CD1c-positive myeloid dendritic cell (primary cell): ENCODE measurements at regions not wholly inside any gene's neighbourhood (a gene's known extent, or its start where the extent isn't known, plus 50 kb on each side); places are given as distances from the start of the nearest gene placed in this dataset.
"Not testable (repeated sequence)": the region's sequence is repeated elsewhere in the genome, so short reads cannot be mapped to it uniquely, and the experiment has no call there.

Source experiments
- DNase-seq: peaks from one replicate; pipeline ENCODE4 v3.0.0-alpha.2; 2016; ENCODE audit errors: extremely low spot score

DNA sequence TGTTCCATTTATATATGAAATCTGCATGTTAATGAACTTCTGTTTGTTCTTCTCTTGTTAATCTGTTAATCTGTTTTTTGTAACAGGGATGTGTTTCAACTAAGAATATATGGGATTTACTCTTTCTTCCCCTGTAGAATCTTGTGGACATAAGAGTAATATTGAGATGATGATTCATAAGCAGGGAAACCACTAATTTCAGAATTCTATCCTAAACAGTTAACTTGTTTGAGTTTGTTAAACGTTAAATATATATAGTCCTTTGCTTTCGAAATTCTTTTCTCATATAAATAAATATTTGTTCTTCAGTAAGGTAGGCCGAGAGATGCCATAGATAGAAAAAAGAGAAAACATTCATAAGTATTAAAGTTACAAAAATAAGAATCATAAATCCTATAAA, 1052.2 kb upstream of the SPRY2 start:
- DNase-seq, result no peak

DNA sequence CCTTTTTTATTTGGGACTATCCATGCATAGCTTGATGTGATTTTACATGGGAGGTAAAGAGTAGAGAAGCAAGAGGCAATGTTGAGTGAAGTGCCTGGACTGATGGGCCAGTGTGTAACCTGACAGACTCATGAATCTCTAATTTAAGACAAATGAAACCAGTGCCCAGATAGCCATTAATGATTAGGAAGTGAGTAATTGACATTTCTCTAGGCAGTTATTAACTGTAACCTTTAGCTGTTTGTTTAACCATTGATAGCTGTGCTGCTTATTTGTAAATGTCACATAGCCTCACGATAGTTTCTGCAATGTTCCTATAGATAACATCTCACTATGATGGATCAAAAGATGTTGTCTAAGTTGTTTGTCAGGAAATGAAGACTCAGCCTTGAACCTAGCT, 1047.5 kb upstream of the SPRY2 start:
- no peak for DNase-seq

DNA sequence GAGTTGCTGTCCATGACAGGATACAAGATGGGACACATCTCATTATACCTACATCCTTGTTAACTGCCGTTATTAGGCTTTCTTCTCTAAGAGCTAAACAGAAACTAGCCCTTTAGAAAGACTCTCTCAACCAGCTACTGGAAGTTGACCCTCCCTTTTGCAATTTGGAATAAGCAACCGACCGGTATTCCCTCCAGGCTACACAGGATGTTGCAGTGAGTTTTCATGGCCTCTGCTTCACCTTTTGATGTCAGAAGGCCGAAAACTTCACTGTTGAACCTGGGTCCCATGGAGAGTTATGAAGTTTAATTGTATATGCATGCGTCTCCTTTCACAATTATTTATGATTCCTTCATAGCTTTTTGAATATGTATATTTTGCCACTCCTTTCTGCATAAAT, 1042.5 kb upstream of the SPRY2 start:
- DNase-seq, result no peak

DNA sequence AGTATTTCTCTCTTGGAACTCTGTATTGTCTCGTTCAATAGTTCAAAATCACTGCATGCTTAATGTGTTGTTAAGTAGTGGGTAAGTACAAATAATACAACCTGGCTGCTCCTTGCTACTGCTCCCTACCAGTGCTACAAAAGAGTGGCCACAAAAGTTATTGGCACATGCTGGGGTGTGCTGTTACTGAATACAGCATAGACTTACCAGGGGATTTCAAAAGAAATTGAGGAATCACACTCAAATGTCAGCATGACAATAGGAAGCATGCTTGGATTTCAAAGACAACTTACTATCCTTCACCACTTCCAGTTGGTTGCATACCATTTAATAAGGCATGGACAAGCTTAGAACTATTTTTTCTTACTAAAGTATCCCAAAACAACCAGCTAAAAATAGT, 1041.3 kb upstream of the SPRY2 start:
- no peak for DNase-seq

- DNase-seq, result no peak
Observed at GRCh38 chr13:81381560-81381959, 1040.6 kb upstream of the SPRY2 start.

- DNase-seq, result no peak
Observed at GRCh38 chr13:81379183-81379582, 1038.3 kb upstream of the SPRY2 start.

GRCh38 chr13:81377921-81378320, 1037.0 kb upstream of the SPRY2 start:
- DNase-seq, result no peak

DNA sequence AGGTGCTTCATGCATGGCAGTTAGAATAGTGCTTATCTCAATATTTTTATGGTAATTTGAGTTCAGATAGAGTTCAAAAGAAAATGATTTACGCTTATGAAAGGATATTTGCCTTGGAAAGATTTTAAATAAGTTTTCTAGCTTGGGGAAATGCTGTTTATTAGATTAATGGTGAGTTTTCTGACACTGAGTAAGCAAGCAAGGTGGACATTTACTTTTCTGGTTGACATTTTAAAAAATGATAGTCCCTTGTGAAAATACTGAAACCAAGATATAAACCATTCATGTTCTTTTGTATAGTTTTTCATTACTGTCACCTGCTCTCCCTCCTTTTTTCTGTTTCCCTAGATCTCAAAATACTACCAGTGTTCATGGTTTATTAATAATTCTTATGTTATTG, 1034.8 kb upstream of the SPRY2 start:
- no peak for DNase-seq

DNA sequence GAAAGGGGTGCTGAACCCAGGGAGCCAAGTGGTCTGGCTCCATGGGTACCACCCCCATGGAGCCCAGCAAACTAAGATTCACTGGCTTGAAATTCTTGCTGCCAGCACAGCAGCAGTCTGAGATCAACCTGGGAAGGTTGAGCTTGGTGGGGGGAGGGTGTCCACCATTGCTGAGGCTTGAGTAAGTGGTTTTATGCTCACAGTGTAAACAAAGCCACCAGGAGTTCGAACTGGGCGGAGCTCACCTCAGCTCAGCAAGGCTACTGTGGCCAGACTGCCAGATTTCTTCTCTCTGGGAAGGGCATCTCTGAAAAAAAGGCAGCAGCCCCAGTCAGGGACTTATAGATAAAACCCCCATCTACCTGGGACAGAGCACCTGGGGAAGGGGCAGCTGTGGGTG, 1021.8 kb upstream of the SPRY2 start:
- not testable (repeated sequence) for DNase-seq

- no peak for DNase-seq
Observed at GRCh38 chr13:81350056-81350455, 1009.1 kb upstream of the SPRY2 start.

DNA sequence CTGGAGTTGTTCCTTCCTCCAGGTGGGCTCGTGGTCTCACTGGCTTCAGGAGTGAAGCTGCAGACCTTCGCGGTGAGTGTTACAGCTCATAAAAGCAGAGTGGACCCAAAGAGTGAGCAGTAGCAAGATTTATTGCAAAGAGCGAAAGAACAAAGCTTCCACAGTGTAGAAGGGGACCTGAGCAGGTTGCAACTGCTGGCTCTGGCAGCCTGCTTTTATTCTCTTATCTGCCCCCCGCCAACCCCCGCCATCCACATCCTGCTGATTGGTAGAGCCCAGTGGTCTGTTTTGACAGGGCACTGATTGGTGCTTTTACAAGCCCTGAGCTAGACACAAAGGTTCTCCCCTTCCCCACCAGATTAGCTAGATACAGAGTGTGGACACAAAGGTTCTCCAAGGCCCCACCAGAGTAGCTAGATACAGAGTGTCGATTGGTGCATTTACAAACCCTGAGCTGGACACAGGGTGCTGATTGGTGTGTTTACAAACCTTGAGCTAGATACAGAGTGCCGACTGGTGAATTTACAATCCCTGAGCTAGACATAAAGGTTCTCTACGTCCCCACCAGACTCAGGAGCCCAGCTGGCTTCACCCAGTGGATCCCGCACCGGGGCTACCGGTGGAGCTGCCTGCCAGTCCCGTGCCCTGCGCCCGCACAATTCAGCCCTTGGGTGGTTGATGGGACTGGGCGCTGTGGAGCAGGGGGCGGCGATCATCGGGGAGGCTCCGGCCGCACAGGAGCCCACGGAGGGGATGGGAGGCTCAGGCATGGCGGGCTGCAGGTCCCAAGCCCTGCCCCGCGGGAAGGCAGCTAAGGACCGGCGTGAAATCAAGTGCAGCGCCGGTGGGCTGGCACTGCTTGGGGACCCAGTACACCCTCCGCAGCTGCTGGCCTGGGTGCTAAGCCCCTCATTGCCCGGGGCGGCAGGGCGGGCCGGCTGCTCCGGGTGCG, 999.5 kb upstream of the SPRY2 start:
- not testable (repeated sequence) for DNase-seq

GRCh38 chr13:81339666-81340065, 998.7 kb upstream of the SPRY2 start:
- DNase-seq, result not testable (repeated sequence)

GRCh38 chr13:81334481-81334880, 993.6 kb upstream of the SPRY2 start:
- no peak for DNase-seq

GRCh38 chr13:81326913-81327312, 986.0 kb upstream of the SPRY2 start:
- DNase-seq, result no peak

- no peak for DNase-seq
Observed at GRCh38 chr13:81320516-81320915, 979.6 kb upstream of the SPRY2 start.

- DNase-seq, result no peak
Observed at GRCh38 chr13:81319351-81319750, 978.4 kb upstream of the SPRY2 start.

DNA sequence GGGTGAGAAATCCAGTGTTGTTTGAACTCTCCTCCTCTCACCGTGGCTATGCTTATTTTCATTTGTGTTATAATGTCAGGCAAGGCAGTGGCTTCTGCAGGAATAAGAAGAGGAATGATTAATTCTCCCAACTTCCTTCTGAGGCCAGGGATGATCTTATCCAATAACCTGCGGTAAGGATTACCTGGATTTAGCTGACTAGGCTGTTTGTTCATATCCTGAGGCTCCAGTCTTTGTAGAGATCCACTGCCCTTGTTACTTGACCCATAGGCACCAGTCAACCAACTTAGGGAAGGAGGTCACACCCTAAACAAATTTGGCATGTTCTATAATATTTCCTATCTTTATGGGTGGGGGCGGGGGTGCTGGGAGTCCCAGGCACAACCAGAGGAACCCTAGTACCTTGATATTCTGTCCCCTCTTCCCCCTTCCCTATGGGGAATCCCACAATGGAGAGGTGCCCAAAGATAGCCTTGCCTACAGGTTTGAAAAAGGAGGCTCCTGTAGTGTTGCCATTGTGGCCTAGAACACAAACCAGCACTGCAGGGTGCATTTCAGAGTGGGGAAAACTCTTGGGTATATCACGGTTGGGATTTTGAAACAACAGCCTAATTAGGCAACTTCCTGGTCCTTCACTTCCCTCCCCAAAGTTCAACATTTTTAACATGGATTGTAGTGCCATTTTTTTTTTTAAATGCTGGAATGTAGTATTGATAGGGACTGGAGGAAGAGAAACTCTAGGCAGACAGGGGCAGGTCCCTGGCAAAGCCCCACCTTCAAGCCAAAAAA, 977.5 kb upstream of the SPRY2 start:
- no peak for DNase-seq

DNA sequence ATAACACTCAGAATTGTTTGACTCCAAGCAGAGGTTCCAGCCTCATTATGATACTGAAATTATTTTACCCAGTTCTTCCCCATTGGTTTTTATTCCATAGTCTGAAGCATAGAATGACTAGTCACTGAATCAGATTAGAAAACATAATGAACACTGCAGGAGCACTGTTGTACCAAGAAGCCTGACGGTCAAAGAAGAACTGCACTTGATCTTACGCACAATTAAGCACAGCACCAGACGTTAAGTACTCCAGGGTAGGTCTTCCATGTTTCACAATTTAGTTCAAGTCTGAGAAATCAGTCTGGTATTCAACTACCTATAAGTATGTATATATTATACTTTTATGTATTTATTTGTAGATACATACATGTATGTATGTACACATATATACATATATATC, 973.5 kb upstream of the SPRY2 start:
- DNase-seq, result no peak

DNA sequence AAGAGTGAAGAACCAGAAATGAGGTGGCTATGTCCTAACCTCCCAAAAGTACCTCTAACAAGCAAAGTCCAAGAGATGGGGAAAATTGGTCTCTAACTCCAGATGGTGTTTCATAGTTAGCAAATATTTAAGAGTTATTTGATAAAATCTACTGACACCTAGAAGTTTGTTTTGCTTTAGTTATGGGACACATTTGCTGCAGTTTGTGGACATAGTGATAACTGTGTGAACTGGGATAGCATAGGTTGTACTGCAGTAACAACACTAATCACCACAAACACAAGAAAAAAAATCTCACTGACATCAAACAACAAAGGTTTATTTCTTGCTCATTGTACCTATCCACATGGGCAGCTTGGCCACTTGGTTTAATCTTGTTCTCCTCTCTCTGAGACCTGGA, 965.0 kb upstream of the SPRY2 start:
- no peak for DNase-seq

DNA sequence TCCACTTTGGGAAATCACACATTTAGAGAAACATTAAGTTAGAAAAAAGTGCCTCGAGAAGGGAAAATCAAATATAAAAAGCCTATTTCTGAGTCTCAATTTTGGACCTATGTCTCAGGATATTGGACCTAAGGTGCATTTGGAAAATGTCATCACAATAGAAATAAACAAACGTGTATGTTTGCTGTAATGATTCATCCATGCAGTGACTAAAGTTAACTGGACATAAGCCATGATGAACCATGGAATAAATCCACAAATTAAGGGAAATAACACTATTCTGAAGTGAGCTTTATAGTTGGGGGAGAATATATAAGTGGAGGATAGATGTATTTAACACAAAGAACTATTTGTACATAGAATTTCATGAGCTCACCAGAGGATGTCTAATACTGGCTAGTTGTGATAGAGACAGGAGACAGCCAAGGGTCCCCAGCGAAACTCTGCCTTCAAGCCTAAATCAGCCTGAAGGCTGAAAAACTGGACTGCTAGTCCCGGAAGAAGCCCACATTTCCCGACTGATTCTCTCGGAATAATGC, 963.3 kb upstream of the SPRY2 start:
- DNase-seq, result no peak

DNA sequence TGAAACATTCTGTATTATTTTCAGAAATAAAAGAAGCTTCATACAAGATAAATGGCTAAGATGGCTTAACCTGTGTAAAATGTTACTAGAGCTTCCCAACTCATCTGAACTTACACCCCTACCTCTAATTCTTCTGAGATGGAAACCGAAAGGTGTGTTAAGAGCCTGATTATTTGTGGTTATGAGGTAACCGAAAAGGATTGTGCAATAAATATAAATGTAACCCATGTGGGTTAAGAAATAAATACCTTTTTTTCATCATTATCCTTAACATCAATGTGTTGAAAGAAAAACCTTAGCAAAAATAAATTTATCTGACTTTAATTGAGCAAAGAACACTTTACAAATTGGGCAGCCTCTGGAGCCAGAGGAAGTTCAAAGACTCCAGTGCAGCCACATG, 961.8 kb upstream of the SPRY2 start:
- DNase-seq, result no peak

DNA sequence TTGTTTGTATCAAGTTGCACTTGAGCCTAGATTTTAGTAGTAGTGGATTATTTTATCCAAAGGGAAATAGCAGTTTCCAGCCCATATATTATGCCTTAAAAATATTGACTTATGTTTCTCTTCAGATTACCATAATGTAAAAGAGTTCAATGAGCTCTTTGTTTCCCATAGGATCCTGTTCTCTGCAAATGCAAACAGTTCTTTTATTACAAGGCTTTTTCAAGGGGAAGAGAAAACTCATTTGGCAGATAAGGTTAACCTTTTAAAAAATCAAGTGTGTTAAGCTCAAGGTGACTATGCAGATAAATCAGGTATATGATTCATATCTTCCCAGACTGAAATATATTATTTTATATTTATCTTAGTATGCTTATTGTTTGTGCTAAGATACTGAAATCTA, 961.2 kb upstream of the SPRY2 start:
- no peak for DNase-seq

DNA sequence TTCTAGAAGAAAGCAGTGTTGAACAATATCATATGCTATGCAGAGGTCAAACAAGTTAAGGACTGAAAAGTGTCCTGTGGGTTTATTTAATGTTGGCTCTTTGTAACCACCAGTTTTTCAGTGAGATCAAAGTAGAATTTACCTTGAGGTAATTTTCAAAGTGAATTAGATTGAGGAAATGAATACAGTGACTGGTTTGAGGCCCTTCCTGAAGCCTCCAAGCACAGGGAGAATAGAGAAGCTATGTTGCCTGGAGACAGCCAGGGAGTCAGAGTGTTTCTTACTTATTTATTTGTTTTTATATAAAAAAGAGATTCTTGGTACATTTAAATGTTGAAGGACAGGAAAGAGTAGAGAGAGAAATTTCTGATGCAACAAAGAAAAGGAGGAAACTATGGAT, 954.3 kb upstream of the SPRY2 start:
- no peak for DNase-seq
